Endothelial cell of umbilical vein (primary cell): ENCODE measurements at regions not wholly inside any gene's neighbourhood (a gene's known extent, or its start where the extent isn't known, plus 50 kb on each side); places are given as distances from the start of the nearest gene placed in this dataset.

Experiments
- CTCF ChIP-seq, 2 donors: IDR thresholded peaks; 1 replicate in 1 of 2; 2 replicates in 1 of 2; pipeline ENCODE4 v1.5.1; 2011; ENCODE audit warnings: low read length in 2 of 2, mild to moderate bottlenecking in 2 of 2, moderate library complexity in 2 of 2, control low read depth in 1 of 2, inconsistent platforms in 1 of 2, low read depth in 1 of 2; ENCODE audit not compliant: insufficient read depth in 1 of 2; ENCODE audit errors: extremely low read depth in 1 of 2
- EZH2 ChIP-seq: IDR thresholded peaks from 2 replicates; pipeline ENCODE4 v1.6.1; 2012; ENCODE audit warnings: borderline replicate concordance, low read depth, mild to moderate bottlenecking, moderate library complexity, low read length, inconsistent platforms; ENCODE audit not compliant: severe bottlenecking
- MAX ChIP-seq: IDR thresholded peaks from 2 replicates; pipeline ENCODE4 v1.6.1; 2011; ENCODE audit not compliant: insufficient read depth, insufficient read length
- POLR2A ChIP-seq: IDR thresholded peaks from 2 replicates; pipeline ENCODE4 v1.6.1; 2012; ENCODE audit warnings: low read depth, mild to moderate bottlenecking, control low read depth, low read length
- POLR2AphosphoS5 ChIP-seq: IDR thresholded peaks from 2 replicates; pipeline ENCODE4 v1.6.1; 2012; ENCODE audit warnings: low read depth, mild to moderate bottlenecking, control low read depth, low read length, moderate library complexity; ENCODE audit not compliant: insufficient read depth

- TF ChIP-seq CTCF (IDR thresholded peaks at IDR 0.05; ENCODE audit: extremely low read depth in 1 of 2, insufficient read depth in 1 of 2, low read depth in 1 of 2, low read length in 2 of 2) (no peak), POLR2A (no peak), POLR2AphosphoS5 (no peak), EZH2 (no peak), MAX (no peak)
Observed at GRCh38 chr15:63448266-63448665, 56.1 kb upstream of the USP3 start.
